ENCODE measurements at regions not wholly inside any gene's neighbourhood (a gene's known extent, or its start where the extent isn't known, plus 50 kb on each side); places are given as distances from the start of the nearest gene placed in this dataset.

GRCh38 chr10:10946081-10946480 lies 71.6 kb upstream of the CELF2 start:
- H3K4me1 Mint-ChIP-seq: no peaks in the 10 kb centered on the region
- no peak for DNase-seq
- no peak overlapping the region for H3K27ac Mint-ChIP-seq
- peaks cover 13% of the 10 kb centered on the region for H3K36me3 Mint-ChIP-seq (ENCODE audit: low read depth)
- no peak for TF ChIP-seq CTCF (IDR thresholded peaks at IDR 0.05)
- H3K4me3 Mint-ChIP-seq: no peak overlapping the region
- H3K9me3 Mint-ChIP-seq: peaks cover 41% of the 10 kb centered on the region
- H3K27me3 Mint-ChIP-seq (ENCODE audit: low read depth, poor library complexity): peaks cover 26% of the 10 kb centered on the region

GRCh38 chr10:10946801-10947200 lies 70.9 kb upstream of the CELF2 start:
- Mint-ChIP-seq H3K27ac (no peak overlapping the region), H3K27me3 (ENCODE audit: low read depth, poor library complexity) (peaks cover 22% of the 10 kb centered on the region), H3K4me1 (no peaks in the 10 kb centered on the region), H3K9me3 (peaks cover 38% of the 10 kb centered on the region), H3K4me3 (no peak overlapping the region), H3K36me3 (ENCODE audit: low read depth) (peaks cover 13% of the 10 kb centered on the region)
- no peak for DNase-seq
- no peak for TF ChIP-seq CTCF (IDR thresholded peaks at IDR 0.05)

GRCh38 chr10:10951675-10952074 lies 66.0 kb upstream of the CELF2 start:
- no peak for DNase-seq
- TF ChIP-seq CTCF (IDR thresholded peaks at IDR 0.05): no peak
- H3K27me3 Mint-ChIP-seq (ENCODE audit: low read depth, poor library complexity): peaks cover 25% of the 10 kb centered on the region
- H3K27ac Mint-ChIP-seq: no peak overlapping the region
- no peaks in the 10 kb centered on the region for H3K4me1 Mint-ChIP-seq
- H3K36me3 Mint-ChIP-seq (ENCODE audit: low read depth): no peaks in the 10 kb centered on the region
- no peak overlapping the region for H3K4me3 Mint-ChIP-seq
- H3K9me3 Mint-ChIP-seq: peaks cover 7% of the 10 kb centered on the region

GRCh38 chr10:10952800-10953199 lies 64.9 kb upstream of the CELF2 start:
- no peaks in the 10 kb centered on the region for H3K4me1 Mint-ChIP-seq
- no peak for TF ChIP-seq CTCF (IDR thresholded peaks at IDR 0.05)
- H3K4me3 Mint-ChIP-seq: no peak overlapping the region
- no peak overlapping the region for H3K27ac Mint-ChIP-seq
- no peaks in the 10 kb centered on the region for H3K36me3 Mint-ChIP-seq (ENCODE audit: low read depth)
- H3K27me3 Mint-ChIP-seq (ENCODE audit: low read depth, poor library complexity): peaks cover 28% of the 10 kb centered on the region
- peaks cover 4% of the 10 kb centered on the region for H3K9me3 Mint-ChIP-seq
- DNase-seq: no peak

- no peaks in the 10 kb centered on the region for H3K4me1 Mint-ChIP-seq
- H3K27ac Mint-ChIP-seq: no peak overlapping the region
- no peak for TF ChIP-seq CTCF (IDR thresholded peaks at IDR 0.05)
- H3K4me3 Mint-ChIP-seq: no peak overlapping the region
- peaks cover 15% of the 10 kb centered on the region for H3K27me3 Mint-ChIP-seq (ENCODE audit: low read depth, poor library complexity)
- no peak for DNase-seq
- H3K36me3 Mint-ChIP-seq (ENCODE audit: low read depth): no peaks in the 10 kb centered on the region
- H3K9me3 Mint-ChIP-seq: peaks cover 3% of the 10 kb centered on the region
These were observed 60.8 kb upstream of the CELF2 start for GRCh38 chr10:10956681-10957542.

- H3K4me3 Mint-ChIP-seq: no peak overlapping the region
- DNase-seq: no peak
- H3K27me3 Mint-ChIP-seq (ENCODE audit: low read depth, poor library complexity): peaks cover 17% of the 10 kb centered on the region
- TF ChIP-seq CTCF (IDR thresholded peaks at IDR 0.05): no peak
- no peaks in the 10 kb centered on the region for H3K36me3 Mint-ChIP-seq (ENCODE audit: low read depth)
- H3K4me1 Mint-ChIP-seq: no peaks in the 10 kb centered on the region
- no peak overlapping the region for H3K27ac Mint-ChIP-seq
- H3K9me3 Mint-ChIP-seq: no peaks in the 10 kb centered on the region
These were observed 59.6 kb upstream of the CELF2 start for GRCh38 chr10:10958041-10958440.

All from nephron progenitor cell (in vitro differentiated cells).